RPMI7951 (cell line): ENCODE measurements at regions not wholly inside any gene's neighbourhood (a gene's known extent, or its start where the extent isn't known, plus 50 kb on each side); places are given as distances from the start of the nearest gene placed in this dataset.
"Not testable (repeated sequence)": the region's sequence is repeated elsewhere in the genome, so short reads cannot be mapped to it uniquely, and the experiment has no call there.

Experiments
- DNase-seq: peaks from one replicate; pipeline ENCODE4 v3.0.0-alpha.2; 2012; ENCODE audit warnings: low read depth

GRCh38 chr5:90134892-90135291, 274.7 kb downstream of the CETN3 start:
- peak; percentile 7 for DNase-seq

GRCh38 chr5:90134381-90134780, 275.2 kb downstream of the CETN3 start:
- DNase-seq = no peak

- DNase-seq = no peak
Measured at GRCh38 chr5:90133941-90134340, 275.6 kb downstream of the CETN3 start.

GRCh38 chr5:90131383-90132133, 278.0 kb downstream of the CETN3 start:
- no peak for DNase-seq

- no peak for DNase-seq
Measured at GRCh38 chr5:90128551-90128950, 281.0 kb downstream of the CETN3 start.

- peak; percentile 2 for DNase-seq
Measured at GRCh38 chr5:90119531-90119971, 290.0 kb downstream of the CETN3 start.

GRCh38 chr5:90117005-90117404, 292.6 kb downstream of the CETN3 start:
- no peak for DNase-seq

GRCh38 chr5:90113108-90113507, 296.4 kb downstream of the CETN3 start:
- DNase-seq = no peak

GRCh38 chr5:90112033-90112692, 297.4 kb downstream of the CETN3 start:
- DNase-seq = no peak

- peak; percentile 0 for DNase-seq
Measured at GRCh38 chr5:90111364-90112032, 298.1 kb downstream of the CETN3 start.

- no peak for DNase-seq
Measured at GRCh38 chr5:90109285-90109684, 300.3 kb downstream of the CETN3 start.

GRCh38 chr5:90099099-90099498, 310.5 kb downstream of the CETN3 start:
- DNase-seq = no peak

- DNase-seq = no peak
Measured at GRCh38 chr5:90097082-90097477, 312.5 kb downstream of the CETN3 start.

- DNase-seq = peak; percentile 81
Measured at GRCh38 chr5:90096415-90097081, 313.0 kb downstream of the CETN3 start.

- DNase-seq = no peak
Measured at GRCh38 chr5:90095292-90096060, 314.1 kb downstream of the CETN3 start.

GRCh38 chr5:90093751-90094485, 315.6 kb downstream of the CETN3 start:
- DNase-seq = no peak

- DNase-seq = no peak
Measured at GRCh38 chr5:90092734-90093133, 316.8 kb downstream of the CETN3 start.

- DNase-seq = no peak
Measured at GRCh38 chr5:90084342-90084741, 325.2 kb downstream of the CETN3 start.

GRCh38 chr5:90073026-90073570, 336.5 kb downstream of the CETN3 start:
- not testable (repeated sequence) for DNase-seq

GRCh38 chr5:90071656-90072055, 337.9 kb downstream of the CETN3 start:
- DNase-seq = no peak
